ENCODE measurements at regions not wholly inside any gene's neighbourhood (a gene's known extent, or its start where the extent isn't known, plus 50 kb on each side); places are given as distances from the start of the nearest gene placed in this dataset.

DNA sequence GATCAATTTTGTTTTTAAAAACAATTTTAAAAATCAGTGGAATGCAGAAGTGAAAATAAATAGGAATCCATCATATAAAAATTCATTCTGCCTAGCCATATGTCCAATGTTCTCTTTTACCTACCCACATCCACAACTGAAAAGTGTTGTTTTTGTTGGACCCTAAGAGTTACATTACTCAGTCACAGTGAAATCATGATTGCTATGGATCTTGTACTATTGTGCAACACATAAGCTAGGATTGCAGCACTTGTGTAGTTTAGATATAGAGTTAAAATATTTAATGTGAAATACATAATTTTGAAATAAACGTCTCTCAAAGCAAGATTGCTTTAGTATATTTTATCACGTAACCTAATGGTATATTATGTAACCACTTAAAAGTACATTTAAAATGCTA, 213.3 kb upstream of the CLEC14A start:
- no peak for TF ChIP-seq POLR2A (IDR thresholded peaks at IDR 0.05; ENCODE audit: borderline replicate concordance, extremely low read depth, insufficient read depth, insufficient read length)
- TF ChIP-seq, protein P1, sequence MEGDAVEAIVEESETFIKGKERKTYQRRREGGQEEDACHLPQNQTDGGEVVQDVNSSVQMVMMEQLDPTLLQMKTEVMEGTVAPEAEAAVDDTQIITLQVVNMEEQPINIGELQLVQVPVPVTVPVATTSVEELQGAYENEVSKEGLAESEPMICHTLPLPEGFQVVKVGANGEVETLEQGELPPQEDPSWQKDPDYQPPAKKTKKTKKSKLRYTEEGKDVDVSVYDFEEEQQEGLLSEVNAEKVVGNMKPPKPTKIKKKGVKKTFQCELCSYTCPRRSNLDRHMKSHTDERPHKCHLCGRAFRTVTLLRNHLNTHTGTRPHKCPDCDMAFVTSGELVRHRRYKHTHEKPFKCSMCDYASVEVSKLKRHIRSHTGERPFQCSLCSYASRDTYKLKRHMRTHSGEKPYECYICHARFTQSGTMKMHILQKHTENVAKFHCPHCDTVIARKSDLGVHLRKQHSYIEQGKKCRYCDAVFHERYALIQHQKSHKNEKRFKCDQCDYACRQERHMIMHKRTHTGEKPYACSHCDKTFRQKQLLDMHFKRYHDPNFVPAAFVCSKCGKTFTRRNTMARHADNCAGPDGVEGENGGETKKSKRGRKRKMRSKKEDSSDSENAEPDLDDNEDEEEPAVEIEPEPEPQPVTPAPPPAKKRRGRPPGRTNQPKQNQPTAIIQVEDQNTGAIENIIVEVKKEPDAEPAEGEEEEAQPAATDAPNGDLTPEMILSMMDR (IDR thresholded peaks at IDR 0.05 in 2 of 3, conservative IDR thresholded peaks at IDR 0.05 in 1 of 3; ENCODE audit: borderline replicate concordance in 1 of 3, insufficient read depth in 1 of 3, low read depth in 2 of 3, low read length in 2 of 3): no peak
- TF ChIP-seq SP1 (IDR thresholded peaks at IDR 0.05; ENCODE audit: low read depth): no peak
- no peak for TF ChIP-seq POLR2AphosphoS5 (IDR thresholded peaks at IDR 0.05; ENCODE audit: low read depth, low read length)
- no peak for TF ChIP-seq FOSL1 (IDR thresholded peaks at IDR 0.05; ENCODE audit: low read depth)
- no peak for TF ChIP-seq EZH2 (IDR thresholded peaks at IDR 0.05)
- TF ChIP-seq ELF1 (IDR thresholded peaks at IDR 0.05; ENCODE audit: borderline replicate concordance, low read depth): no peak
- TF ChIP-seq, protein P2, sequence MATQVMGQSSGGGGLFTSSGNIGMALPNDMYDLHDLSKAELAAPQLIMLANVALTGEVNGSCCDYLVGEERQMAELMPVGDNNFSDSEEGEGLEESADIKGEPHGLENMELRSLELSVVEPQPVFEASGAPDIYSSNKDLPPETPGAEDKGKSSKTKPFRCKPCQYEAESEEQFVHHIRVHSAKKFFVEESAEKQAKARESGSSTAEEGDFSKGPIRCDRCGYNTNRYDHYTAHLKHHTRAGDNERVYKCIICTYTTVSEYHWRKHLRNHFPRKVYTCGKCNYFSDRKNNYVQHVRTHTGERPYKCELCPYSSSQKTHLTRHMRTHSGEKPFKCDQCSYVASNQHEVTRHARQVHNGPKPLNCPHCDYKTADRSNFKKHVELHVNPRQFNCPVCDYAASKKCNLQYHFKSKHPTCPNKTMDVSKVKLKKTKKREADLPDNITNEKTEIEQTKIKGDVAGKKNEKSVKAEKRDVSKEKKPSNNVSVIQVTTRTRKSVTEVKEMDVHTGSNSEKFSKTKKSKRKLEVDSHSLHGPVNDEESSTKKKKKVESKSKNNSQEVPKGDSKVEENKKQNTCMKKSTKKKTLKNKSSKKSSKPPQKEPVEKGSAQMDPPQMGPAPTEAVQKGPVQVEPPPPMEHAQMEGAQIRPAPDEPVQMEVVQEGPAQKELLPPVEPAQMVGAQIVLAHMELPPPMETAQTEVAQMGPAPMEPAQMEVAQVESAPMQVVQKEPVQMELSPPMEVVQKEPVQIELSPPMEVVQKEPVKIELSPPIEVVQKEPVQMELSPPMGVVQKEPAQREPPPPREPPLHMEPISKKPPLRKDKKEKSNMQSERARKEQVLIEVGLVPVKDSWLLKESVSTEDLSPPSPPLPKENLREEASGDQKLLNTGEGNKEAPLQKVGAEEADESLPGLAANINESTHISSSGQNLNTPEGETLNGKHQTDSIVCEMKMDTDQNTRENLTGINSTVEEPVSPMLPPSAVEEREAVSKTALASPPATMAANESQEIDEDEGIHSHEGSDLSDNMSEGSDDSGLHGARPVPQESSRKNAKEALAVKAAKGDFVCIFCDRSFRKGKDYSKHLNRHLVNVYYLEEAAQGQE (IDR thresholded peaks at IDR 0.05; ENCODE audit: low read depth): no peak
- TF ChIP-seq SIN3A (IDR thresholded peaks at IDR 0.05; ENCODE audit: low read depth): no peak
- TF ChIP-seq RAD21 (IDR thresholded peaks at IDR 0.05; ENCODE audit: low read depth): no peak
- no peak for TF ChIP-seq EZH2phosphoT487 (IDR thresholded peaks at IDR 0.05; ENCODE audit: borderline replicate concordance)
- no peak for TF ChIP-seq ZNF274 (IDR thresholded peaks at IDR 0.05; ENCODE audit: low read depth, low read length)

All from HCT116 (cell line).